GM21825 (cell line): ENCODE measurements at regions not wholly inside any gene's neighbourhood (a gene's known extent, or its start where the extent isn't known, plus 50 kb on each side); places are given as distances from the start of the nearest gene placed in this dataset.

Experiments used
- ATAC-seq: cut with Tn5 transposase; IDR thresholded peaks from one replicate; pipeline ENCODE4 v1.9.1; 2021; ENCODE audit warnings: mild to moderate bottlenecking, moderate library complexity; ENCODE audit not compliant: unreplicated experiment

DNA sequence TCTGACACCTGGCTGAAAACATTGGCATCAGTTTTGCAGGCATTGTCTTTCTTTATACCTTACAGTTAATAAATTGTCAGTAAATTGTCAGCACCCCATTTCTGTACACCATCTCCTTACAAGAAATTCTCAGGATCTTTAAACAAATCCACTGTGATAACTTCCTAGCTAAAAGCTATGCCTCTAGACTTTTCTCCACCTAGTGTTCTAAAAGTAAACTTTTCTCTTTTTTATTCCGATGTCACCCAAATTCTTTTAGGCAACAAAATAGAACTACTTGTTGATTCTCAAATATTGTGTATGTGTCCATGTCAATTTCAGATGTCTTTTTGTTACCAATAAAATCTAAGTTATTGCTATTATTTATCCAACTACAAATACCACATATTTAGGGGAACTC, 617.4 kb upstream of the NRXN1 start:
- no peak for ATAC-seq

DNA sequence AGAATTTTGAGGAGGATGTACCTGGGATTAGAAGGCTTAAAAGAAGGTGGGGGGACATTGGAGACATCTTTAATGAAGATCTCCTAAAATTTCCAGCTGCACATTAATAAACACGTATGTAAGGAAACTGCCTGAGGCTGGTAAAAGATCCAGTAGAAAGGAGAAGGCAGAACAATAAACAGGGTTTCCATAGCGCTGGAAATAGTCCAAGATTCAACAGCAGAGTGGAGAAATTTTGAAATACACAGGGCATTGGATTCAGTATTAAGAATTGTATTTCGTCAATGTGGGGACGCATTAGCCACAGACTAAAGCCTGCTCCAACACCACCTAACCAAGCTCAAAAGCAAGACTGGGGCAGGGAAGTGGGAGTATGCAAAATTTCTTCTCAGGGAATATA, 606.9 kb upstream of the NRXN1 start:
- no peak for ATAC-seq

DNA sequence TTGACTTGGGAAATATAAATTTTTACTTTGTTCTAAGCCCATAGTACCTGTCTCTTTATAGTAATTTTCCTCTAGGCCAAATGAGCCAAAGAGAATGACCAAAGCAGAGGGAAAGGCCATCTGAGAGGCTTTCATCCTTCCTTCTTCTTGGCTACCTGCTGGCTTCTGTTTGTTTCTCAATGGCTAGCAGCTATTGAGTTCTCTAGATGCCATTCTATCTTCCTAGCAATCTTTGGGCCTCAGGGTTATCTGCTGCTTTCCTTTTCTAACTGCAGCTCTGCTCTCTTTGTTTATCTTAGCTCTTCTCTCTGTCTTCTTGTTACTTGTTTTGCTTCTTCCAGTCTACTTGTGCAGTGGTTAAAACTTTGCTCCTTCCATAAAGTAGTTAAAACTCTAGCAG, 601.1 kb upstream of the NRXN1 start:
- no peak for ATAC-seq

DNA sequence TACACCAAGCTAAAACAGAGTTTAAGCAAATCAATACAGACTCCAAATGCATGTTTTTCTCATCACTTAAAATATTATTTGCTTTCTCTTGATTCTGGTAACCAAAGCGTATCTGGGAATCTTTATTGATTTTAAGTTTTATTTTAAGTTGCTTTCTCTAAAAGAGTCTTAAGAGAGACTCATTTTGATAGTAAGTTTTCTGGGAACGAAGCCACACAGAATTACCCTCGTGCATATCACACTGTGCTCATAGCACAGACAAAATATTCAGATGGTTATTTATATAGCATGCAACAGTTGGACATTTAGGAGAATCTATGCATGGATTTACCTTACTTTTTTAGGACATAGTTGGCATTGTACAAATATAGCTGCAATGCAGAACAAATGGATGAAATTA, 597.5 kb upstream of the NRXN1 start:
- no peak for ATAC-seq

DNA sequence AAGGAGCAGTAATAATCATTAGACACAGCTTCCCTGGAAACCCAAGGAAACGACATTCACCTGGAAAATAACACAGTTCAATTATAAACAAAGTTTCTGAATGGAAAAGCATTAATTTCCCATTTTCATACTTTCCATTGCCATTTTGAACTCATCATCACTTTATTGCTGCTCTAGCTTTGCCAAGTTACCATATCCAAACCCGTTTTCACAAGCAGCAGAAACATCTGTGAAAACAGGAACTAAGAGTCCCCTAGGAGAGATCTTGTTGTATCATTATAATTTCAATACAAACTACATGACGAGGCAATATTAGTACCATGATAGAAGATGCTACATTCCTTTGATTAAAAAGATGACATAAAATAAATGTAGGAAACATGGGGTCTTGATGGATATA, 597.0 kb upstream of the NRXN1 start:
- no peak for ATAC-seq

GRCh38 chr2:51624995-51625394, 593.1 kb upstream of the NRXN1 start:
- no peak for ATAC-seq

- ATAC-seq, result no peak
Observed at GRCh38 chr2:51620796-51621195, 588.9 kb upstream of the NRXN1 start.

DNA sequence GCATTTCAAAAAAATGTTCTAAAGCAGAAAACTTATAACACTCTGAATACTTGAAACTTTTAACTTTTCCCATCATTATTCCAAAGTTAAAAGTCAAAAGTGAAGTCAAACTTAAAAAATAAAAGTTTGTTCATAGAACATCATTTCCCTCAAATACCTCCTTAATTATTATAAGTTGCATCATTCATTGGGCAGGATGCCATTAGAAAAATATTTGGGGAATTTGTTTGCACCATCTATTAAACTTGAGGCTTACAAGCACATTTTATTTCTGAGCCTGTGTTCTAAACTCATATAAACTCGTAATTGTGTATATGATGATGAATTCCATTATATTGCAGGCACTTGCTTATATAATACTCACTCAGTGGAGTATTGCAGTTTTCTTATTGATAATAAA, 588.0 kb upstream of the NRXN1 start:
- no peak for ATAC-seq

DNA sequence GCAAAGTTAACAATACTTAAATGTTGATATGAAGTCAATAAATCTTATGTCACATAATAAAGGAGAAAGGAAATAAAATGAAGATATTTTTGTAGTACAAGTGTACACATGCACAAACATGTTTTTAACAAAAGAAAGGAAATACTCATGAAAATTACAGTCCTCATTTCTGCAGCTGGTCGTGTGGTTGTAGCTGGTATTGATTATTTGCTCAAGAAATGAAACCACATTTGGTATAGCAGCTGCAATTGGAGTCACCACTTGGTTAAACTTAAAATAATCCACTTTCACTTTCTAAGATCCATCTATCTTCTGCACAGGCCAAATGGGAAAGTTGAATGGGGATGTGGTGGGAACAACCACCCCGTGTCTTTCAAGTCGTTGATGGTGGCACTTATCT, 580.5 kb upstream of the NRXN1 start:
- ATAC-seq, result no peak

- ATAC-seq, result no peak
Observed at GRCh38 chr2:51601706-51602105, 569.8 kb upstream of the NRXN1 start.

GRCh38 chr2:51597086-51597485, 565.2 kb upstream of the NRXN1 start:
- no peak for ATAC-seq

DNA sequence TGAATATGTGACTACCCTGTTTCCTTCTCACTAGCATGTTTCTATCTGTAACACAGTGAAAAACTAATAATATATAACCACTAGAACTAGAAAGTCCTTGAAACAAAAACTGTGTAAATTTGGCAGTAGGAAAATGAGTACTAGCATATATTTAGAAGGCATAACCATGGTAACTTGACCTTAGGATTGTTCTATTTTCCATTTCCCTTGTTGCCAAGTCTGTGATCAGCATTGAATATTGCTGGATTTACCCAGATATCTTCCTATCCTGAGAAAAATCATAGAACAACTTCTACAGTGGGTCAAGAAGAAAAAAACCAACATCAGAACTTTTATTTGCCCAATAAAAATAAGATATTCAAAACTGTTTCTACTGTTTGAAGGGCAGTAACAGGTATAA, 563.9 kb upstream of the NRXN1 start:
- no peak for ATAC-seq

DNA sequence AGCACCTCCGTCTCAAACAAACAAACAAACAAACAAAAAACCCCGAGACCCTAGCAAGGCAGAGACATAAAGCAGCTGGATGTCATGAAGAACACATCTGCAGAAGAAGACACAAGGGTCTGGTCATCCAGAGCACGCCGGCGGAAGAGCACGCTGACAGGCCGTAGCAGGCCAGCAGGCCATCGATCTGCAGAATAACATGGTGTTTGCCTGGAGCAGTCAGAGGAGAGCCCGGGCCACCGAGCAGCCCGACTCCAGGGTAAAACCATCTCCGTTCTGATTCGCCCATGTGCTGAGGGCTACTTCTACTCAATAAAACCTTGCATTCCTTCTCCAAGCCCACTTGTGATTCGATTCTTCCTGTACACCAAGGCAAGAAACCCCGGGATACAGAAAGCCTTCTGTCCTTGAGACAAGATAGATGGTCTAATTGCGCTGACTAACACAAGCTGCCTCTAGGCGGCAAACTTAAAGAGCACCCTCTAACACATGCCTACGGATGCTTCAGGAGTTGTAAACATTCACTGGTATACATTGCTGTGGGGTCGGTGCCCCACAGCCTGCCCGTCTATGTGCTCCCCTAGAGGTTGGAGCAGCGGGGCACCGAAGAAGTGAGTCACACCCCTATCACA, 549.8 kb upstream of the NRXN1 start:
- ATAC-seq, result no peak

DNA sequence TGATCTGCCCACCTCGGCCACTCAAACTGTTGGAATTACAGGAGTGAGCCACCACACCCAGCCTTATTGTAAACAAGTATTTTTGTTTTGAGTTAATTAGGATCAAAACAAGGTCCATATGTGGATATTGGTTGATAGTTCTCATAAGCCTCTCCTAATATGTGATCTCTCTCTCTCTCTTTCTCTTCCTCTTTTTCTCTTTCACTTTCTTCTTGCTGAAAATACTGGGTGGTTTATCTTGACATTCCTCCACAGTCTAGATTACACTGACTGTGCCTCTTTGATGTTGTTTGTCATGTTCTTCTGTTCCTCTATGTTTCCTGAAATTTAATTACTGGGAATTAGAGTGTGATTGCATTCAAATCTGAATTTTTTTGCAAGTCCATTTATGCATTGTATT, 547.5 kb upstream of the NRXN1 start:
- no peak for ATAC-seq

DNA sequence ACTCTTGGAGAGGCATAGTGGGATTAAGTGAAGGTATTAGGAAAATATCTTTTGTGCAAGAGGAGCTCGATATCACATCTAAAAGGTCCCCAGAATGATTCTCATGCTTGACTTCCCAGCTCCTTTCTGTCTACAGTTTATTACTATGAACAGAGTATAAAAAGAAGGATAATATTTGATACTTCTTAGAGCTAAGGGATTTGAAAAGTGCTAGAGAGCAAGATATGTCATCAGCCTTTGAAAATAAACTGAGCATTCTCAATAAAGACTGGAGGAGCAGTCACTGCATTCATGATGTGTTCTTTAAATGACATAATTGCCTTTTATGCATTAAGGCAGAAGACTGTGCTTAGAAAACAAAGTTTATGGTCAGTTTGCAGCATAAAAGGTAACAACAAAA, 543.2 kb upstream of the NRXN1 start:
- ATAC-seq, result no peak

DNA sequence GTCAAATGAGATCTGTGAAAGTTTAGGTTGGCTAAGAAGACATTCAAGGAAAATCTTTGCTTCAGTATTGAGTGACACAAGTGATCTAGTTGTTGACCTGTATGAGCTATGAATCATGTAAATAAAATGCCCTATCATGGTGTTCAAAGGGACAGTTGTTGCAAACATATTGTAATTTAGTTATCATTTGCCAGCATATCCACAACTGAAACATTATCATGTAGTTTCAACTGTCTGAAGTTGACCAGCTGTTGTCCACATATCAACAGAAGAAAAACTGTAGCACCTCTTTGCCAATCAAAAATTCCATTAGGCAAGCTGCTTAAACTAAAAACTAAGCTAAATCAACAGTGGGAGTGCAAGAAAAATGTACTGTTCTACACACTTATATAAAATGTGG, 527.1 kb upstream of the NRXN1 start:
- no peak for ATAC-seq

- no peak for ATAC-seq
Observed at GRCh38 chr2:51553476-51553875, 521.5 kb upstream of the NRXN1 start.

GRCh38 chr2:51535763-51536162, 503.8 kb upstream of the NRXN1 start:
- ATAC-seq, result no peak

GRCh38 chr2:51534166-51534565, 502.2 kb upstream of the NRXN1 start:
- no peak for ATAC-seq

DNA sequence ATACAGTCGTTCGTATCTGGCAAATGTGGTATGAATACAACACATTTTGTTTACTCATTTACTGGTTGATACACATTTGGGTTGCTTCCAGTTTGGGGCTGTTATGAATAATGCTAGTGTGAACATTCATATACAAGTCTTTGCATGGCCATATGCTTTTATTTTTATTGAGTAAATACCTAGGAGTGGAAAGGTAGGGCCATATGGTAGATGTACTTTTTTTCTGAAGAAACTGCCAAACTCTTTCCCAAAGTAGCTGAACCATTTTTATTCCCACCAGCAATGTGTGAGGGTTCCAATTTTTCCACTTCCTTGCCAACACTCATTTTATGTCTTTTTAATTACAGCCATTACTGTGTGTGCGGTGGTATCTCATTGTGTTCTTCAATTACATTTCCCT, 496.2 kb upstream of the NRXN1 start:
- no peak for ATAC-seq

DNA sequence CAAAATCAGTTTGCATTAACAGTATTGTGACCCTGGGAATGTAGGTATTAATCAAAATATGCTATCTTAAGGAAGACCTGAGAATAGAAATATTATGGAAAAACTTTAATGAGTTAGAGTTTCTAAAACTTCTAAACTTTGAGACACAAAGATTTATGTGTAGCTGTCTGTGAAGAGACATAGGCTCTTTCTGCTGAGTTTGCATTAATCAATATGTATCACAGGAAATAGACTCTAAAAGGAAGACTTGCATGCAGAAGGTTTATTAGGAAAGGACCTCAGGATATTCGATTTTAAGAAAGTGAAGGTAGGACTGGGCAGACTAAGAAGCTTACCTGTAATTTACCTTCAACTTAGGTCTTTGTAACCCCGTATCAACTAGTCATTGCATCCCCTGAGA, 494.8 kb upstream of the NRXN1 start:
- no peak for ATAC-seq

- ATAC-seq, result no peak
Observed at GRCh38 chr2:51516667-51517066, 484.7 kb upstream of the NRXN1 start.

DNA sequence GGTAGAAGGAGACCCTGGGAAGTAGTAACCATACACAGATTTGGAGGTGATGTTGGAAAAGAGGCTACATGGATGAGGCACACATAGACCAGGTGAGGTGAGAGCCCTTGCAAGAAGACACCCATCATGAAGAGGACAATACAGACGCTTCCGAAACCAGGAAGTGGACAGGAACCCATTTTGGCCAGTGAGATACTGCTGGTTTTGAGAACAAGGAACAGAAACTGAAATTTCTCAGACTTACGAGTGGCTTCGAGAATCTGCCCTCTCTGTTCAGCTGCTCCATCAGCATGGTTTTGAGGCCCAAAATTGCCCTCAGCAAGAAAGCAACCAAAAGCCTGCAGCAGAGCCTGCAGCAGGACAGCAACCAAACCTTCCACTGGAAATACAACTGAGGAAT, 479.1 kb upstream of the NRXN1 start:
- no peak for ATAC-seq

GRCh38 chr2:51510303-51510702, 478.4 kb upstream of the NRXN1 start:
- ATAC-seq, result no peak
